H1 (cell line): ENCODE measurements at regions not wholly inside any gene's neighbourhood (a gene's known extent, or its start where the extent isn't known, plus 50 kb on each side); places are given as distances from the start of the nearest gene placed in this dataset.

Experiments
- CTCF ChIA-PET: fragments of 300-600 bp; sonication (Branson Sonifier 250); formaldehyde crosslinking; loops from one replicate; lab custom pipeline; 2021; ENCODE audit not compliant: partially characterized antibody; lab: Charles Lee
- POLR2A ChIA-PET: fragments of 300-600 bp; sonication (Branson Sonifier 250); formaldehyde crosslinking; loops from one replicate; lab custom pipeline; 2021; ENCODE audit warnings: inconsistent platforms; ENCODE audit not compliant: partially characterized antibody; lab: Charles Lee
- DNase-seq, 2 experiments: peaks; one replicate each; pipeline versions ENCODE4 v3.0.0 to v3.0.0-alpha.2; 2010 to 2022; ENCODE audit warnings: low spot score in 2 of 2, low read depth in 1 of 2, mixed read lengths in 1 of 2
- FAIRE-seq: peaks from 2 replicates; lab custom pipeline; 2011; peaks lifted over from hg19 to GRCh38; lab: Jason Lieb, UNC
- H2AFZ ChIP-seq: 2 replicates; pipeline ENCODE4 v1.8.1; 2012; ENCODE audit warnings: low read length, inconsistent platforms
- H2AK5ac ChIP-seq: 2 replicates; pipeline ENCODE4 v1.6.1; 2013; ENCODE audit warnings: low read depth, low read length
- H2BK120ac ChIP-seq: replicated peaks from 2 replicates; pipeline ENCODE3; 2013; ENCODE audit warnings: low read depth, low read length, inconsistent platforms
- H2BK12ac ChIP-seq: 2 replicates; pipeline ENCODE4 v1.6.1; 2013; ENCODE audit warnings: low read depth, low read length
- H2BK15ac ChIP-seq: 2 replicates; pipeline ENCODE4 v1.6.1; 2013; ENCODE audit warnings: low read length
- H2BK20ac ChIP-seq: 2 replicates; pipeline ENCODE4 v1.6.1; 2013; ENCODE audit warnings: low read length
- H2BK5ac ChIP-seq: 2 replicates; pipeline ENCODE4 v1.6.1; 2013; ENCODE audit warnings: low read depth, low read length
- H3K14ac ChIP-seq: 2 replicates; pipeline ENCODE4 v1.6.1; 2013; ENCODE audit warnings: inconsistent platforms; ENCODE audit not compliant: insufficient read length
- H3K18ac ChIP-seq: 2 replicates; pipeline ENCODE4 v1.6.1; 2013; ENCODE audit warnings: low read length; ENCODE audit errors: extremely low read depth
- H3K23ac ChIP-seq: 2 replicates; pipeline ENCODE4 v1.6.1; 2013; ENCODE audit warnings: inconsistent platforms; ENCODE audit not compliant: insufficient read length
- H3K23me2 ChIP-seq: 2 replicates; pipeline ENCODE4 v1.6.1; 2013; ENCODE audit warnings: low read depth, low read length
- H3K27ac ChIP-seq: 2 replicates; pipeline ENCODE4 v1.6.1; 2011; ENCODE audit warnings: low read depth, low read length, inconsistent platforms
- H3K27me3 ChIP-seq, 4 experiments: replicated peaks in 1 of 4; 1 replicate in 1 of 4; 2 replicates in 3 of 4; pipeline versions ENCODE4 v1.6.1 to v1.8.1; 2011 to 2013; ENCODE audit warnings: low read length in 3 of 4, mild to moderate bottlenecking in 3 of 4, inconsistent platforms in 2 of 4, mixed read lengths in 2 of 4, moderate library complexity in 1 of 4; ENCODE audit not compliant: control insufficient read depth in 3 of 4, insufficient read depth in 3 of 4; ENCODE audit errors: extremely low read depth in 1 of 4
- H3K36me3 ChIP-seq, 4 experiments: 2 replicates each; pipeline versions ENCODE4 v1.6.1 to v1.8.1; 2011 to 2013; ENCODE audit warnings: mild to moderate bottlenecking in 4 of 4, low read length in 3 of 4, moderate library complexity in 2 of 4, control low read depth in 1 of 4, inconsistent platforms in 1 of 4; ENCODE audit not compliant: insufficient read depth in 4 of 4, control insufficient read depth in 2 of 4
- H3K4ac ChIP-seq: replicated peaks from 2 replicates; pipeline ENCODE3; 2013; ENCODE audit warnings: low read length, low read depth, mixed read lengths, inconsistent platforms; ENCODE audit not compliant: insufficient read length
- H3K4me1 ChIP-seq, 4 experiments: replicated peaks in 1 of 4; 1 replicate in 1 of 4; 2 replicates in 3 of 4; pipeline versions ENCODE4 v1.6.1 to v1.8.1; 2011 to 2013; ENCODE audit warnings: low read length in 3 of 4, inconsistent platforms in 2 of 4, mixed read lengths in 1 of 4; ENCODE audit not compliant: insufficient read depth in 4 of 4, control insufficient read depth in 3 of 4
- H3K4me2 ChIP-seq, 2 experiments: 2 replicates each; pipeline versions ENCODE4 v1.6.1 to v1.8.1; 2011 to 2013; ENCODE audit warnings: low read depth in 2 of 2, low read length in 2 of 2, control low read depth in 1 of 2, inconsistent platforms in 1 of 2, mild to moderate bottlenecking in 1 of 2; ENCODE audit not compliant: insufficient read depth in 1 of 2
- H3K4me3 ChIP-seq, 4 experiments: fragments of 200-600, 300-600 bp in 1 of 4; sonication (generic), shearing (Covaris generic), sonication (Bioruptor Twin) in 1 of 4; 2 replicates each; pipeline versions ENCODE4 v1.5.1 to v1.8.1; 2011 to 2016; ENCODE audit warnings: low read length in 4 of 4, low read depth in 3 of 4, control low read depth in 2 of 4, inconsistent platforms in 2 of 4, mild to moderate bottlenecking in 2 of 4, mixed read lengths in 1 of 4, moderate library complexity in 1 of 4; ENCODE audit not compliant: insufficient read depth in 2 of 4; ENCODE audit errors: extremely low read depth in 1 of 4
- H3K56ac ChIP-seq: replicated peaks from 2 replicates; pipeline ENCODE3; 2013; ENCODE audit warnings: low read depth, mild to moderate bottlenecking, mixed read lengths, low read length, inconsistent platforms; ENCODE audit not compliant: insufficient read length
- H3K79me1 ChIP-seq: 2 replicates; pipeline ENCODE4 v1.6.1; 2013; ENCODE audit warnings: low read depth, low read length, control low read depth
- H3K79me2 ChIP-seq, 2 experiments: 2 replicates each; pipeline versions ENCODE4 v1.6.1 to v1.8.1; 2012 to 2013; ENCODE audit warnings: low read length in 2 of 2, mild to moderate bottlenecking in 2 of 2, inconsistent platforms in 1 of 2; ENCODE audit not compliant: insufficient read depth in 2 of 2, control insufficient read depth in 1 of 2
- H3K9ac ChIP-seq, 4 experiments: replicated peaks in 1 of 4; 1 replicate in 1 of 4; 2 replicates in 3 of 4; pipeline versions ENCODE4 v1.6.1 to v1.8.1; 2011 to 2013; ENCODE audit warnings: low read depth in 3 of 4, low read length in 3 of 4, control low read depth in 2 of 4, mild to moderate bottlenecking in 2 of 4, moderate library complexity in 2 of 4, inconsistent platforms in 1 of 4; ENCODE audit errors: extremely low read depth in 1 of 4
- H3K9me3 ChIP-seq, 2 experiments: 2 replicates each; pipeline versions ENCODE4 v1.6.1 to v1.8.1; 2012 to 2013; ENCODE audit warnings: mild to moderate bottlenecking in 2 of 2, moderate library complexity in 2 of 2, control low read depth in 1 of 2, inconsistent platforms in 1 of 2, low read depth in 1 of 2, low read length in 1 of 2, mixed read lengths in 1 of 2; ENCODE audit not compliant: insufficient read depth in 2 of 2
- H4K20me1 ChIP-seq, 2 experiments: replicated peaks in 1 of 2; 2 replicates each; pipeline versions ENCODE3 to v1.8.1; 2011 to 2013; ENCODE audit warnings: inconsistent platforms in 2 of 2, low read length in 2 of 2, mild to moderate bottlenecking in 1 of 2; ENCODE audit not compliant: insufficient read depth in 2 of 2, control insufficient read depth in 1 of 2
- H4K5ac ChIP-seq: 2 replicates; pipeline ENCODE4 v1.6.1; 2013; ENCODE audit warnings: low read length, low read depth, mixed read lengths, inconsistent platforms; ENCODE audit not compliant: insufficient read length
- H4K8ac ChIP-seq: 2 replicates; pipeline ENCODE4 v1.8.0; 2013; ENCODE audit warnings: mild to moderate bottlenecking, moderate library complexity, low read length, inconsistent platforms; ENCODE audit not compliant: insufficient read depth; ENCODE audit errors: extremely low read depth
- H4K91ac ChIP-seq: replicated peaks from 2 replicates; pipeline ENCODE3; 2013; ENCODE audit warnings: low read length, mixed read lengths, inconsistent platforms; ENCODE audit not compliant: insufficient read length
- BACH1 ChIP-seq: IDR thresholded peaks from 2 replicates; pipeline ENCODE4 v1.6.1; 2012; ENCODE audit warnings: low read length, improper control_type of control experiment
- BCL11A ChIP-seq, 2 experiments: IDR thresholded peaks; one replicate each; pipeline ENCODE4 v1.6.1; 2011; ENCODE audit warnings: low read depth in 2 of 2, low read length in 2 of 2, mild to moderate bottlenecking in 2 of 2
- CHD1 ChIP-seq: IDR thresholded peaks from 2 replicates; pipeline ENCODE4 v1.6.1; 2012; ENCODE audit warnings: low read depth, low read length, improper control_type of control experiment
- EGR1 ChIP-seq: IDR thresholded peaks from 2 replicates; pipeline ENCODE4 v1.6.1; 2011; ENCODE audit warnings: low read depth, low read length, borderline replicate concordance
- WGBS, 2 experiments: shearing (Covaris generic) in 1 of 2; methylation state at CpG; one replicate each; pipeline versions ENCODE4 v1.1.6 to v1.1.7; 2013 to 2015; ENCODE audit warnings: low lambda C conversion rate in 2 of 2, mixed read lengths in 2 of 2, inconsistent platforms in 1 of 2, low coverage in 1 of 2, missing lambda C conversion rate in 1 of 2; ENCODE audit not compliant: insufficient replicate concordance in 2 of 2, insufficient coverage in 1 of 2, insufficient read length in 1 of 2; ENCODE audit errors: extremely low coverage in 1 of 2, missing lambda C conversion rate in 1 of 2; 5-methylcytosine and 5-hydroxymethylcytosine counted together
- TF ChIP-seq, protein P1 (sequence below), 3 experiments: IDR thresholded peaks; 1 replicate in 2 of 3; 2 replicates in 1 of 3; pipeline versions ENCODE4 v1.5.1 to v1.6.1; 2011; ENCODE audit warnings: low read length in 3 of 3, mild to moderate bottlenecking in 3 of 3, inconsistent platforms in 2 of 3, low read depth in 1 of 3, moderate library complexity in 1 of 3; ENCODE audit not compliant: insufficient read depth in 1 of 3; ENCODE audit errors: control extremely low read depth in 1 of 3

DNA sequence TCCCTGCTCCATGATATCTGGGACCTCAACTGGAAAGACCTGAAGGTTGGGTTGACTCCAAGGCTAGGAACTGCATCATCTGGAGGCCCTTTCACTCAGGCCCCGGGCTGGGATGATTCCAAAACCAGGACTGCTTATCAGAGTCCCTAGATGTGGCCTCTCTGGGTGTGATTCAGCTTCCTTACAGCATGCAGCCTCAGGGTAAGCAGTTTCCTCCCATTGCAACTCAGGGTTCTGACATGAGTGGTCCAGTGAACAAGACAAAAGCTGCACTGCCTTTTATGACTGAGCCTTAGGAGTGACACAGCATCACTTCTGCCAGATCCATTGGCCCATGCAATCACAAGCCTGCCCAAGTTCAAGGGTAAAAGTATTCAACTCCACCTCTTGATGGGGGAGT, 502.8 kb downstream of the COG6 start:
- FAIRE-seq (no peak), DNase-seq (no peak)
- no peaks in the 10 kb centered on the region for H3K4me1 ChIP-seq
- no peaks in the 10 kb centered on the region for H4K20me1 ChIP-seq
- H2BK120ac ChIP-seq: no peak overlapping the region
- no peaks in the 10 kb centered on the region for H3K79me1 ChIP-seq
- H3K23ac ChIP-seq: no peak overlapping the region
- H3K79me2 ChIP-seq: no peaks in the 10 kb centered on the region
- no peaks in the 10 kb centered on the region for H3K9me3 ChIP-seq
- no peak overlapping the region for H2BK20ac ChIP-seq
- no peak overlapping the region for H3K9ac ChIP-seq
- H2AK5ac ChIP-seq: no peak overlapping the region
- no peaks in the 10 kb centered on the region for H3K27me3 ChIP-seq
- H4K91ac ChIP-seq: no peak overlapping the region
- H3K14ac ChIP-seq: no peak overlapping the region
- POLR2A ChIA-PET: no interaction called here
- no peaks in the 10 kb centered on the region; a peak in 1 of 8 replicates for H3K36me3 ChIP-seq
- H3K18ac ChIP-seq: no peak overlapping the region
- H4K8ac ChIP-seq: no peak overlapping the region
- H3K4ac ChIP-seq: no peak overlapping the region
- no peak overlapping the region for H2BK15ac ChIP-seq
- no peak overlapping the region for H2BK12ac ChIP-seq
- H4K5ac ChIP-seq: no peak overlapping the region
- CTCF ChIA-PET: no interaction called here
- no peak overlapping the region for H3K4me2 ChIP-seq
- no peaks in the 10 kb centered on the region for H3K23me2 ChIP-seq
- no peak overlapping the region for H3K27ac ChIP-seq
- H2BK5ac ChIP-seq: no peak overlapping the region
- H3K56ac ChIP-seq: no peak overlapping the region
- no peak overlapping the region for H3K4me3 ChIP-seq
- 91% methylated on average over 1 of the region's 1 CpG; no CpG with 5 or more reads in 1 of the 2 experiments for WGBS, 2 experiments
- H2AFZ ChIP-seq: no peak overlapping the region
- TF ChIP-seq, protein P1, sequence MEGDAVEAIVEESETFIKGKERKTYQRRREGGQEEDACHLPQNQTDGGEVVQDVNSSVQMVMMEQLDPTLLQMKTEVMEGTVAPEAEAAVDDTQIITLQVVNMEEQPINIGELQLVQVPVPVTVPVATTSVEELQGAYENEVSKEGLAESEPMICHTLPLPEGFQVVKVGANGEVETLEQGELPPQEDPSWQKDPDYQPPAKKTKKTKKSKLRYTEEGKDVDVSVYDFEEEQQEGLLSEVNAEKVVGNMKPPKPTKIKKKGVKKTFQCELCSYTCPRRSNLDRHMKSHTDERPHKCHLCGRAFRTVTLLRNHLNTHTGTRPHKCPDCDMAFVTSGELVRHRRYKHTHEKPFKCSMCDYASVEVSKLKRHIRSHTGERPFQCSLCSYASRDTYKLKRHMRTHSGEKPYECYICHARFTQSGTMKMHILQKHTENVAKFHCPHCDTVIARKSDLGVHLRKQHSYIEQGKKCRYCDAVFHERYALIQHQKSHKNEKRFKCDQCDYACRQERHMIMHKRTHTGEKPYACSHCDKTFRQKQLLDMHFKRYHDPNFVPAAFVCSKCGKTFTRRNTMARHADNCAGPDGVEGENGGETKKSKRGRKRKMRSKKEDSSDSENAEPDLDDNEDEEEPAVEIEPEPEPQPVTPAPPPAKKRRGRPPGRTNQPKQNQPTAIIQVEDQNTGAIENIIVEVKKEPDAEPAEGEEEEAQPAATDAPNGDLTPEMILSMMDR (IDR thresholded peaks at IDR 0.05; ENCODE audit: control extremely low read depth in 1 of 3, insufficient read depth in 1 of 3, low read depth in 1 of 3, low read length in 3 of 3): no peak
- no peak for TF ChIP-seq EGR1
- TF ChIP-seq BCL11A (IDR thresholded peaks at IDR 0.05; ENCODE audit: low read depth in 2 of 2, low read length in 2 of 2): no peak
- no peak for TF ChIP-seq BACH1
- no peak for TF ChIP-seq CHD1
